ENCODE measurements at regions not wholly inside any gene's neighbourhood (a gene's known extent, or its start where the extent isn't known, plus 50 kb on each side); places are given as distances from the start of the nearest gene placed in this dataset.
A peak's percentile ranks its signal among the peaks of the same experiment; 100 is the strongest.

GRCh38 chr6:143621876-143622605, 55.7 kb upstream of the PHACTR2 start:
- H3K27ac ChIP-seq (ENCODE audit: low read length) = no peak overlapping the region
- ChIA-PET POLR2A (ENCODE audit: unreplicated experiment) (no interaction called here), CTCF (no interaction called here)
- no peaks in the 10 kb centered on the region for H3K4me1 ChIP-seq (ENCODE audit: insufficient read depth, low read length)
- H3K27me3 ChIP-seq (ENCODE audit: low read length) = no peaks in the 10 kb centered on the region
- DNase-seq (no peak), ATAC-seq (no peak)
- no TSS peak for BruUV-seq (replicated peaks)
- H3K4me3 ChIP-seq (ENCODE audit: low read length) = no peak overlapping the region
- no peak overlapping the region for H2AFZ ChIP-seq (ENCODE audit: low read length)
- TF ChIP-seq CTCF (conservative IDR thresholded peaks at IDR 0.05; ENCODE audit: low read depth, low read length) (no peak), EZH2phosphoT487 (IDR thresholded peaks at IDR 0.05; ENCODE audit: borderline replicate concordance, low read length) (no peak), EZH2 (IDR thresholded peaks at IDR 0.05; ENCODE audit: low read length, unreplicated experiment) (no peak)
- no peaks in the 10 kb centered on the region for H3K36me3 ChIP-seq (ENCODE audit: low read depth, low read length)
- no peaks in the 10 kb centered on the region for H3K79me2 ChIP-seq (ENCODE audit: low read length)
- H3F3A ChIP-seq (ENCODE audit: low read length, unreplicated experiment) = no peaks in the 10 kb centered on the region
- H3K4me2 ChIP-seq (ENCODE audit: low read length) = no peak overlapping the region
- H4K20me1 ChIP-seq (ENCODE audit: low read length) = no peaks in the 10 kb centered on the region
- intact Hi-C loops (cut with micrococcal nuclease) = no loop called here
- no peaks in the 10 kb centered on the region for H3K9me3 ChIP-seq (ENCODE audit: low read length)
- no peak overlapping the region for H3K9ac ChIP-seq (ENCODE audit: low read length)
- no peaks in the 10 kb centered on the region for H3K9me2 ChIP-seq (replicated peaks; ENCODE audit: low read length)

GRCh38 chr6:143621159-143621873, 56.4 kb upstream of the PHACTR2 start:
- intact Hi-C loops (cut with micrococcal nuclease) = no loop called here
- no peak overlapping the region for H3K4me3 ChIP-seq (ENCODE audit: low read length)
- ATAC-seq (no peak), DNase-seq (no peak)
- H3K4me2 ChIP-seq (ENCODE audit: low read length) = no peak overlapping the region
- BruUV-seq (replicated peaks) = no TSS peak
- H3K9me2 ChIP-seq (replicated peaks; ENCODE audit: low read length) = no peaks in the 10 kb centered on the region
- H3K79me2 ChIP-seq (ENCODE audit: low read length) = no peaks in the 10 kb centered on the region
- no peak overlapping the region for H2AFZ ChIP-seq (ENCODE audit: low read length)
- no peaks in the 10 kb centered on the region for H3K27me3 ChIP-seq (ENCODE audit: low read length)
- CTCF ChIA-PET = no interaction called here
- H3K9me3 ChIP-seq (ENCODE audit: low read length) = no peaks in the 10 kb centered on the region
- POLR2A ChIA-PET (ENCODE audit: unreplicated experiment) = no interaction called here
- H3K36me3 ChIP-seq (ENCODE audit: low read depth, low read length) = no peaks in the 10 kb centered on the region
- TF ChIP-seq EZH2 (IDR thresholded peaks at IDR 0.05; ENCODE audit: low read length, unreplicated experiment) (no peak), EZH2phosphoT487 (IDR thresholded peaks at IDR 0.05; ENCODE audit: borderline replicate concordance, low read length) (no peak), CTCF (conservative IDR thresholded peaks at IDR 0.05; ENCODE audit: low read depth, low read length) (no peak)
- H4K20me1 ChIP-seq (ENCODE audit: low read length) = no peaks in the 10 kb centered on the region
- H3F3A ChIP-seq (ENCODE audit: low read length, unreplicated experiment) = no peaks in the 10 kb centered on the region
- H3K27ac ChIP-seq (ENCODE audit: low read length) = no peak overlapping the region
- no peaks in the 10 kb centered on the region for H3K4me1 ChIP-seq (ENCODE audit: insufficient read depth, low read length)
- H3K9ac ChIP-seq (ENCODE audit: low read length) = no peak overlapping the region

- Histone ChIP-seq H3K4me2 (ENCODE audit: low read length) (no peak overlapping the region), H3K27ac (ENCODE audit: low read length) (no peak overlapping the region), H3K36me3 (ENCODE audit: low read depth, low read length) (no peaks in the 10 kb centered on the region), H3K4me1 (ENCODE audit: insufficient read depth, low read length) (no peaks in the 10 kb centered on the region), H3K9me3 (ENCODE audit: low read length) (no peaks in the 10 kb centered on the region), H4K20me1 (ENCODE audit: low read length) (no peaks in the 10 kb centered on the region), H2AFZ (ENCODE audit: low read length) (no peak overlapping the region), H3K27me3 (ENCODE audit: low read length) (no peaks in the 10 kb centered on the region), H3K9ac (ENCODE audit: low read length) (no peak overlapping the region), H3K4me3 (ENCODE audit: low read length) (no peak overlapping the region), H3F3A (ENCODE audit: low read length, unreplicated experiment) (no peaks in the 10 kb centered on the region), H3K9me2 (replicated peaks; ENCODE audit: low read length) (no peaks in the 10 kb centered on the region), H3K79me2 (ENCODE audit: low read length) (no peaks in the 10 kb centered on the region)
- peak; percentile 18 for DNase-seq
- ATAC-seq = no peak
- TF ChIP-seq EZH2 (IDR thresholded peaks at IDR 0.05; ENCODE audit: low read length, unreplicated experiment) (no peak), EZH2phosphoT487 (IDR thresholded peaks at IDR 0.05; ENCODE audit: borderline replicate concordance, low read length) (no peak), CTCF (conservative IDR thresholded peaks at IDR 0.05; ENCODE audit: low read depth, low read length) (no peak)
- ChIA-PET POLR2A (ENCODE audit: unreplicated experiment) (no interaction called here), CTCF (no interaction called here)
- intact Hi-C loops (cut with micrococcal nuclease) = no loop called here
- no TSS peak for BruUV-seq (replicated peaks)
These were observed 57.3 kb upstream of the PHACTR2 start for GRCh38 chr6:143620447-143620846.
